Esophagus squamous epithelium (tissue), 5 donors: ENCODE measurements at regions not wholly inside any gene's neighbourhood (a gene's known extent, or its start where the extent isn't known, plus 50 kb on each side); places are given as distances from the start of the nearest gene placed in this dataset.

ENCODE experiments used
- DNase-seq: peaks from one replicate; lab custom pipeline; 2025; lab: John Stamatoyannopoulos, UW
- H3K27ac ChIP-seq, 4 donors: fragments of 200-600 bp; sonication (generic); one replicate each; pipeline ENCODE4 v1.5.1; 2016 to 2019; ENCODE audit warnings: mild to moderate bottlenecking in 1 of 4
- H3K27me3 ChIP-seq, 4 donors: fragments of 200-600 bp; sonication (generic); 1 replicate in 3 of 4; 2 replicates in 1 of 4; pipeline versions ENCODE4 v1.5.1 to v1.6.0; 2017 to 2021; ENCODE audit warnings: antibody characterized with exemption in 1 of 4
- H3K36me3 ChIP-seq, 3 donors: fragments of 200-600 bp; sonication (generic); one replicate each; pipeline ENCODE4 v1.5.1; 2016 to 2019
- H3K4me1 ChIP-seq, 3 donors: fragments of 200-600 bp; sonication (generic); one replicate each; pipeline ENCODE4 v1.5.1; 2017 to 2019
- H3K4me3 ChIP-seq, 4 donors: fragments of 200-600 bp; sonication (generic); 1 replicate in 3 of 4; 2 replicates in 1 of 4; pipeline ENCODE4 v1.5.1; 2016 to 2019; ENCODE audit warnings: mild to moderate bottlenecking in 2 of 4, moderate library complexity in 1 of 4
- H3K9me3 ChIP-seq, 3 donors: fragments of 200-600 bp; sonication (generic); one replicate each; pipeline ENCODE4 v1.5.1; 2016 to 2019
- CTCF ChIP-seq, 6 experiments: fragments of 450-650 bp in 4 of 6; fragments of 200-600 bp in 2 of 6; sonication (generic) in 2 of 6; IDR thresholded peaks; one replicate each; pipeline ENCODE4 v1.5.1; 2016 to 2019; ENCODE audit warnings: antibody characterized with exemption in 6 of 6, mild to moderate bottlenecking in 4 of 6, moderate library complexity in 4 of 6
- POLR2A ChIP-seq, 4 donors: fragments of 450-650 bp; IDR thresholded peaks; one replicate each; pipeline ENCODE4 v1.6.1; 2017; ENCODE audit warnings: antibody characterized with exemption in 4 of 4, mild to moderate bottlenecking in 4 of 4, moderate library complexity in 3 of 4
- WGBS, 2 donors: methylation state at CpG; one replicate each; pipeline ENCODE4 v1.1.5; 2018; 5-methylcytosine and 5-hydroxymethylcytosine counted together
- intact Hi-C: fragments of 100-400 bp; cut with DNase I; formaldehyde crosslinking; loops from one replicate; pipeline ENCODE4 v1.15.0; 2022
- small RNA-seq, 4 donors: library from RNA; depleted of rRNA; stranded (forward); fragments of <200 nt; gene quantifications; one replicate each; pipeline ENCODE3, GENCODE V24; 2016
- donor health status: DM: yes; HTN: yes; CAD: no.

- H3K4me1 ChIP-seq = no peaks in the 10 kb centered on the region
- intact Hi-C loops = no loop called here
- WGBS, 2 donors = 43 to 49% methylated on average over 2 of the region's 2 CpGs
- no peak for DNase-seq
- H3K36me3 ChIP-seq = no peaks in the 10 kb centered on the region
- H3K27ac ChIP-seq = no peak overlapping the region
- TF ChIP-seq POLR2A (IDR thresholded peaks at IDR 0.05) (no peak), CTCF (IDR thresholded peaks at IDR 0.05) (no peak)
- H3K27me3 ChIP-seq = no peaks in the 10 kb centered on the region
- H3K9me3 ChIP-seq = no peaks in the 10 kb centered on the region
- no peak overlapping the region for H3K4me3 ChIP-seq
These were observed 54.1 kb upstream of the CTNND2 start for GRCh38 chr5:11958321-11958720.

- intact Hi-C loops = no loop called here
- no peak for DNase-seq
- Histone ChIP-seq H3K9me3 (no peaks in the 10 kb centered on the region), H3K4me3 (no peak overlapping the region), H3K36me3 (no peaks in the 10 kb centered on the region), H3K27ac (no peak overlapping the region), H3K27me3 (no peaks in the 10 kb centered on the region), H3K4me1 (no peaks in the 10 kb centered on the region)
- TF ChIP-seq CTCF (IDR thresholded peaks at IDR 0.05) = no peak
- TF ChIP-seq POLR2A (IDR thresholded peaks at IDR 0.05) = no peak
These were observed 51.1 kb upstream of the CTNND2 start for GRCh38 chr5:11955331-11955730.

Small RNA genes lying in the stretch of these regions (small RNA-seq; reads per million reads assigned to genes)
- gene RNU6-679P = 0 reads per million in 4 donors
